Erythroblast (primary cell): ENCODE measurements at regions not wholly inside any gene's neighbourhood (a gene's known extent, or its start where the extent isn't known, plus 50 kb on each side); places are given as distances from the start of the nearest gene placed in this dataset.

Experiments used
- DNase-seq, 2 experiments: peaks; one replicate each; lab custom pipeline; 2025; lab: John Stamatoyannopoulos, UW
- GATA1 ChIP-seq: IDR thresholded peaks from 2 replicates; pipeline ENCODE4 v1.6.1; 2011; ENCODE audit warnings: low read depth, mild to moderate bottlenecking, control low read depth, low read length, moderate library complexity
- POLR2A ChIP-seq: IDR thresholded peaks from 2 replicates; pipeline ENCODE4 v1.6.1; 2011; ENCODE audit warnings: mild to moderate bottlenecking, low read length

- no peak for DNase-seq
Observed at GRCh38 chr11:70000228-70000627, 77.9 kb upstream of the ANO1 start.

GRCh38 chr11:70001246-70001645 lies 76.9 kb upstream of the ANO1 start:
- DNase-seq, result no peak
- TF ChIP-seq POLR2A, result no peak
- no peak for TF ChIP-seq GATA1

More at GRCh38 chr11:70000228-70000627, 77.9 kb upstream of the ANO1 start:
- no peak for TF ChIP-seq POLR2A
- no peak for TF ChIP-seq GATA1

GRCh38 chr11:70002433-70002832 lies 75.7 kb upstream of the ANO1 start:
- TF ChIP-seq POLR2A, result no peak
- no peak for TF ChIP-seq GATA1
- no peak for DNase-seq

- no peak for TF ChIP-seq GATA1
- TF ChIP-seq POLR2A, result no peak
Observed at GRCh38 chr11:70005107-70005818, 72.9 kb upstream of the ANO1 start.

GRCh38 chr11:70007796-70008195 lies 70.3 kb upstream of the ANO1 start:
- no peak for DNase-seq

More at GRCh38 chr11:70005107-70005818, 72.9 kb upstream of the ANO1 start:
- no peak for DNase-seq

GRCh38 chr11:70010774-70011173 lies 67.3 kb upstream of the ANO1 start:
- DNase-seq, result no peak
- TF ChIP-seq POLR2A (no peak), GATA1 (no peak)

More at GRCh38 chr11:70007796-70008195, 70.3 kb upstream of the ANO1 start:
- TF ChIP-seq GATA1, result no peak
- TF ChIP-seq POLR2A, result no peak

GRCh38 chr11:70012134-70012733 lies 65.9 kb upstream of the ANO1 start:
- TF ChIP-seq GATA1, result no peak
- TF ChIP-seq POLR2A, result no peak
- DNase-seq, result no peak

- TF ChIP-seq GATA1 (no peak), POLR2A (no peak)
- no peak for DNase-seq
Observed at GRCh38 chr11:70014291-70014690, 63.8 kb upstream of the ANO1 start.

- DNase-seq, result no peak
- TF ChIP-seq POLR2A, result no peak
- no peak for TF ChIP-seq GATA1
Observed at GRCh38 chr11:70016666-70017367, 61.3 kb upstream of the ANO1 start.

GRCh38 chr11:70018816-70019215 lies 59.3 kb upstream of the ANO1 start:
- DNase-seq, result no peak

GRCh38 chr11:70019576-70020011 lies 58.5 kb upstream of the ANO1 start:
- no peak for DNase-seq
- TF ChIP-seq GATA1, result no peak
- no peak for TF ChIP-seq POLR2A

More at GRCh38 chr11:70018816-70019215, 59.3 kb upstream of the ANO1 start:
- TF ChIP-seq GATA1 (no peak), POLR2A (no peak)

- no peak for TF ChIP-seq POLR2A
- DNase-seq, result no peak
Observed at GRCh38 chr11:70020336-70021214, 57.5 kb upstream of the ANO1 start.

GRCh38 chr11:70021586-70021985 lies 56.5 kb upstream of the ANO1 start:
- DNase-seq, result no peak
- no peak for TF ChIP-seq POLR2A
- no peak for TF ChIP-seq GATA1
